Kidney epithelial cell (primary cell): ENCODE measurements at regions not wholly inside any gene's neighbourhood (a gene's known extent, or its start where the extent isn't known, plus 50 kb on each side); places are given as distances from the start of the nearest gene placed in this dataset.
A peak's percentile ranks its signal among the peaks of the same experiment; 100 is the strongest.

Source experiments
- DNase-seq: peaks from one replicate; pipeline ENCODE4 v3.0.0-alpha.2; 2010; ENCODE audit warnings: low read depth
- H3K27me3 ChIP-seq: 2 replicates; pipeline ENCODE4 v1.6.0; 2011; ENCODE audit warnings: low read length; ENCODE audit not compliant: control insufficient read depth, insufficient read depth
- H3K36me3 ChIP-seq: 2 replicates; pipeline ENCODE4 v1.5.1; 2011; ENCODE audit warnings: low read length; ENCODE audit not compliant: control insufficient read depth, insufficient read depth
- H3K4me3 ChIP-seq: 2 replicates; pipeline ENCODE4 v1.5.1; 2011; ENCODE audit warnings: low read depth, mild to moderate bottlenecking, control low read depth, low read length
- TF ChIP-seq, protein P1 (sequence below): IDR thresholded peaks from 2 replicates; pipeline ENCODE4 v1.5.1; 2011; ENCODE audit warnings: mild to moderate bottlenecking, moderate library complexity, low read length, control low read depth, inconsistent platforms; ENCODE audit not compliant: insufficient read depth, poor library complexity, severe bottlenecking

DNA sequence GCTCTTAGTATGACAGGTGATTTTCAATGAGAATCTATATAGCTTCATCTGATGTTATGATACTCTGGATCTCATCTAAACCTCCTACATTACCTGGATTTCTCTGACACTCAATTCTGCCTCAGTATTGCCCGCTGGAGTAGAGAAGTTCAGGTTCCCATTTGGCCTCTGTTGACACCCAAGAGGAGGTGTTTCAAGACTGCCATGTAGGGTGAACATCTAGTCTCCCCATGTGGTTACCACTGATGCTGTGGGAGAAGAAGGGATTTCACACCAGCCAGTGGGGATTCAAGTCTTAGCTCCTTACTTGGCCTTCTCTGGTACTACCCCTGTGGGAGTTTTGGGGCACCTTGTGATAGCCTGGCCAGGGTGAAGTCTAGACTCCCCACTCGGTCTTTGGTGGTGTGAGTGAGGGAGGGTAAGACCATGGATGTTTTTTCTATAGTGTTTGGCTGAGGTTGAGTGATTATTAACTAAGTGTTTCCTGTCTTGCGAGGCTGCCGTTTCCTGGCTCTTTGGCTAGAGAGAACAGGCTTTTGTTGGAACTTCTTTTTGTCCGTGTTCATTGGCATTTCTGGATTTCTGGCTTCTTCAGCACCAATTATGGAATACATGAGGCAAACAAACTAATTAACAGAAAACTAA lies 90.7 kb downstream of the RHOU start:
- no peaks in the 10 kb centered on the region for H3K36me3 ChIP-seq
- H3K27me3 ChIP-seq, result no peaks in the 10 kb centered on the region
- TF ChIP-seq, protein P1, sequence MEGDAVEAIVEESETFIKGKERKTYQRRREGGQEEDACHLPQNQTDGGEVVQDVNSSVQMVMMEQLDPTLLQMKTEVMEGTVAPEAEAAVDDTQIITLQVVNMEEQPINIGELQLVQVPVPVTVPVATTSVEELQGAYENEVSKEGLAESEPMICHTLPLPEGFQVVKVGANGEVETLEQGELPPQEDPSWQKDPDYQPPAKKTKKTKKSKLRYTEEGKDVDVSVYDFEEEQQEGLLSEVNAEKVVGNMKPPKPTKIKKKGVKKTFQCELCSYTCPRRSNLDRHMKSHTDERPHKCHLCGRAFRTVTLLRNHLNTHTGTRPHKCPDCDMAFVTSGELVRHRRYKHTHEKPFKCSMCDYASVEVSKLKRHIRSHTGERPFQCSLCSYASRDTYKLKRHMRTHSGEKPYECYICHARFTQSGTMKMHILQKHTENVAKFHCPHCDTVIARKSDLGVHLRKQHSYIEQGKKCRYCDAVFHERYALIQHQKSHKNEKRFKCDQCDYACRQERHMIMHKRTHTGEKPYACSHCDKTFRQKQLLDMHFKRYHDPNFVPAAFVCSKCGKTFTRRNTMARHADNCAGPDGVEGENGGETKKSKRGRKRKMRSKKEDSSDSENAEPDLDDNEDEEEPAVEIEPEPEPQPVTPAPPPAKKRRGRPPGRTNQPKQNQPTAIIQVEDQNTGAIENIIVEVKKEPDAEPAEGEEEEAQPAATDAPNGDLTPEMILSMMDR, result no peak
- no peak overlapping the region for H3K4me3 ChIP-seq
- DNase-seq, result no peak

DNA sequence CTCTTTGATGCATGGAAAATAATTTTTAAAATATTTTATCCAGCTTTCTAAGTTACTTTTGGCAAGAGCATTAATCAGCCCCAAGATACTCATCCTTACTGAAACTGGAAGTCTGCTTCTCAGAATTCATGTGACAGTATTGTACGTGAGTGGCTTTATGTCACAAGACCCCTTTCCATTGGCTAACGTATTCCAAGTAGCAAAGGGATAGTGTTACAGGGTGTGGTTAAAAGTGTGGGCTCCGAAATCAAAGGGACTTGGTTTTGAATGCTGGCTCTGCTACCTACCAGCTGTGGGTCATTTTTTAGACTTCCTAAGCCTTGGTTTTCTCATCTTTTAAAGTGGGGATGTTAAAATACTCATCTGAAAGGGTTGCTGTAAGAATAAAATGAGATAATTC lies 91.7 kb downstream of the RHOU start:
- H3K4me3 ChIP-seq, result no peak overlapping the region
- H3K36me3 ChIP-seq, result no peaks in the 10 kb centered on the region
- DNase-seq, result no peak
- TF ChIP-seq, protein P1, result no peak
- no peaks in the 10 kb centered on the region for H3K27me3 ChIP-seq

DNA sequence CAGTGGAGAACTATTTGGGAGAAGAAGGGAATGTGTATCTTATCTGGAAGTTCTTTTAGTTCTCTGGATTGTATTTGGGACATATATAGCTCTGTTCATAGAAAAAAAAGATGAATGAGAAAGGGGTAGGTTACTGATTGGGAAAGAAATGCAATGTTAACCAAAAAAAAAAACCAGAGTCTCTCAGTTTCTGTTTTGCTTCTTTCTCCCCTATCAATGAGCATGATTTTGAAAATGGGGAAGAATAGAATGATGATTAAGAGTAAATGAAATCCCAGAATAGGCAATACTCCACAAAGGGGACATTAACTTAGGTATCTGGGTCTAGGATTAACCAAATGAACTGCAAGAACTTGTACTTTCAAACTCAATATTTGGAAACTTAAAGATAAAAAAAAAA lies 92.9 kb downstream of the RHOU start:
- TF ChIP-seq, protein P1, result no peak
- Histone ChIP-seq H3K27me3 (no peaks in the 10 kb centered on the region), H3K4me3 (no peak overlapping the region), H3K36me3 (no peaks in the 10 kb centered on the region)
- no peak for DNase-seq

DNA sequence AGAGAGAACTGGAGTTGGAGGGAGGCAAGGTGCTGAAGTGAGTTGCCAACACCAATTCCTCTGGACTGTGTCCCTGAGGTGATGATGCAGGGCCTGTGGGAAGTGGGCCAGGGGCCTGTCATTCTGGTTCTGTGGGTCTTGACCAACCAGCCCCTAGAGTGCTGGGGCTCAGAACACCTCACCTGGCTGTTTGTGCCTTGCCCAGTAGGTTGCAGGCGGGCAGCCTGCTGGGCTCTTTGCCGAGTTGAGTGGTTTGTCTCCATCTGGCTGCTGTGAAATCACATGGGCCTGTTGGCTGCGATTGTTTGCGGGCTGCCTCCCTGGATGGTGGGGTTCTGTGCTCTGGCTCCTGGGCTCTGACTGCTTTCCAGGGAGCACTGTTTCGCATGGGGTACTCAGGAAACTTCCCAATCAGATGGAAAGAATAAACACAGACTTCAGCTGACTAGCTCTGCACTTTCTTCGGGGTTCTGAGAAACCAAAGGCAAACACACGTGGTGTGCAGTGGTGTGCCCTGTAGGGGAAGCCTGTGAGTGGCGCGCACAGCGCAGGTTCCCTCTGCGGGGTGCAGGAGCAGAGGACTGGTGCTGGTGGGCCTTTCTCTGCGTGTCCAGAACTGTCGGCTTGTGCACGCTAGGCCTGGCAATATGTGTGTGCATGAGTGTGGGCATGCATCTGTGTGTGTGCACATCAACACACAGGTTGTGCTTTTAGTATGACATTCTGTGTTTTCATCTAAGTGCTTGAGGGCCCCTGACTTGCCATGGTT lies 95.1 kb downstream of the RHOU start:
- no peak for DNase-seq
- no peaks in the 10 kb centered on the region for H3K36me3 ChIP-seq
- no peak overlapping the region for H3K4me3 ChIP-seq
- TF ChIP-seq, protein P1, result no peak
- no peaks in the 10 kb centered on the region for H3K27me3 ChIP-seq

DNA sequence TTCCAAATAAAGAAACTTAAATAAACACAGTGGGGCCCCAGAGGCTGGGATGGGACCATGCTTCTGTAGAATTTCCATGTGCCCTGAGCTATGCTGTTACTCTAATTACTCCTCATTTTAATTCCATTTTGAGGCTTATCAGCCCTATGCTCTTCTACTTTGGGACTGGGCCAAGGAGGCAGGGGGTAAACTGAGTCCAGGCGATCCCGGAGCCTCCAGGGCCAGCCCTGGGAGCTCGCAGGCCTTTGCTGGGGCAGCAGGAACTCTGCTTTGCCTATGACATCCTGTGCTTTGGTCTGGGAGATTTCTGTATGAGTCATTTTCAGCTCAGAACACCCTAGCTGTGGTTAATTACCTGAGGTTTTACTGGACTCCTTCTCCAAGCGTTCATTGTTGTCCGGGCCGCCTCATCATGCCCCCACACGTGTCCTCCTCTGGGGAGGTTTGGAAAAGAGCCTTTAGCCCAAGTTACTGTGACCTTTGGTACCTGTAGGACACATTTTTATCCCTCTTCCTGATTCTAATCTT lies 95.7 kb downstream of the RHOU start:
- TF ChIP-seq, protein P1, result no peak
- Histone ChIP-seq H3K4me3 (no peak overlapping the region), H3K36me3 (no peaks in the 10 kb centered on the region), H3K27me3 (no peaks in the 10 kb centered on the region)
- peak; percentile 69 for DNase-seq
